GM18526 (cell line): ENCODE measurements at regions not wholly inside any gene's neighbourhood (a gene's known extent, or its start where the extent isn't known, plus 50 kb on each side); places are given as distances from the start of the nearest gene placed in this dataset.

Experiments used
- POLR2A ChIP-seq: IDR thresholded peaks from 3 replicates; pipeline ENCODE4 v1.6.1; 2011; ENCODE audit not compliant: insufficient read length; ENCODE audit errors: extremely low read depth

DNA sequence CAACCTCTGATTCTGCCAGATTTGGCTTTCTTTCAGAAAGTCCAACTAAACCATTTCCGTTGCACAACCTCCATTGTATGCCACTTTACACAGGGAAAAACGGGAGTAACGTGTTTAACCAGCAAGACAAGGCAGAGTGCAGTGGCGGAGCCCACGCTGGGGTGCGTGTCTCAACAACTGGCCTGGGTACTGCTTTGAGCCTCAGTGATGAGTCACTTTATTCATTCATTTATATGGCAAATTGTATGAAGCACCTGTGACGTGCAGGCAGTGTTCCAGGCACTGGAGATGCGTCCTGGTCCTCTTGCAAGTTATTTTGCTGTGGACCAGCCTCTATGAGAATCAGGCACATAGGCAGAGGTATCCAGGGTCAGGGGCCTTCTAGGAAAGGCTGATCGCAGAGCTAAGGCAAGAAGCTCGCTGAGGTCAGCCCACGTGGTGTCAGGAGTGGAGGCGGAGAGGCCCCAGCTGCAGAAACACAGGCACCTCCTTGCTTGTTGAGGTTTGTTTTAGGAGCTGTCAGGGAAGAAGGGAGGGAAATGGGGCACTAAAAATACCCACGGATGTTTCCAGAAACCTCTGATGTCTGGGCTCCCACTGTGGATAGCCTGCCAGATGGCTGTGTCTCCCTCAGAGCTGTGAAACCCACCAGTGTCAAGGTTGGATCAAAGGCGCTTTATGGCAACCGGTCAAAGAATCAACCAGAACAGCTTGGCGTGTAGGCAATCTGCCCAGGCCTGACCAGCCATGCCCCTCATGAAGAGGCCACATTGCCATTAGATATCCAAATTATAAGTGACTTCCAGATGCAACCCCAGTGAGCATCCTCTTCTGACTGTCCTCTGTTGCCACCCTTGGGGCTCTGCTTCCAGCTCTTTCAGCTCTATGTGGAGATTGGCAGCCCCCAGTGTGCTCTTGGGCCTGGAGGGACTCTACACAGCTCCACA is 157.2 kb downstream of the CD83 start:
- TF ChIP-seq POLR2A, result no peak

DNA sequence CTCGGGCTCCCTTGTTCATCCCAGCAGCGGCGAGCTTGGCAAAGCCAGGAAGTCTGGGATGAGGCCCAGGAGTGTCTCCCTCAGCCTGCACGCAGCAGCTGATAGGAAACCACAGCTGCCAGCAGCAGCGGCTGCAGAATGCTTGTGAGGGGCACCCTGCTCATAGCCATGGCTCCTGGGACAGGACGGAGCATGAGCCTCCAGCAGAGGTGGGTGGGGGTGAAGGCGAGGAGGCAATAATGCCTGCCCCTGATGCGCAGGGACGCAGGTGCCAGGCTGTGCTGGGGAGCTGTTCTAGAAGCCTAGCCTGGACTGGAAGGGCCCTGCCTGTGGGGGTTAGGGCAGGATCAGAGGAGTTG is 157.9 kb downstream of the CD83 start:
- no peak for TF ChIP-seq POLR2A

DNA sequence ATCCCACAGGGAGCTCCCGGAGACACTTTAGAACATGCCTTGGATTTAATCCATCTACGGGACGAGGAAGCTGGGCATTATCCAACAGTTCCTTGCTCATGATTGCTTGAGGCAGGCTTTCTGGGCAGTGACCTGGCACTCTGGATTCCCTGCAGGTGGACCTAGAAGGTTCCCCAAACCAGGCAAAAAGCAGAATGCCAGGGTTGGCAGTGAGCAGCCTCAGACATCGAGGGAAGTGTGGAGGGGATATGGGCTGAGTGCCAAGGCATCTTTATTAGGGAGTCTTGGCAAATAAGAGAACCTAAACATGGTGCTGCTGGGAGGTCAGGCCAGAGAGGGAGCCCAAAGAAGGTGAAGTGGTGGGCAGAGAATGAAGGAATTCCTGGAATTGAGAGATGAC is 158.5 kb downstream of the CD83 start:
- no peak for TF ChIP-seq POLR2A

DNA sequence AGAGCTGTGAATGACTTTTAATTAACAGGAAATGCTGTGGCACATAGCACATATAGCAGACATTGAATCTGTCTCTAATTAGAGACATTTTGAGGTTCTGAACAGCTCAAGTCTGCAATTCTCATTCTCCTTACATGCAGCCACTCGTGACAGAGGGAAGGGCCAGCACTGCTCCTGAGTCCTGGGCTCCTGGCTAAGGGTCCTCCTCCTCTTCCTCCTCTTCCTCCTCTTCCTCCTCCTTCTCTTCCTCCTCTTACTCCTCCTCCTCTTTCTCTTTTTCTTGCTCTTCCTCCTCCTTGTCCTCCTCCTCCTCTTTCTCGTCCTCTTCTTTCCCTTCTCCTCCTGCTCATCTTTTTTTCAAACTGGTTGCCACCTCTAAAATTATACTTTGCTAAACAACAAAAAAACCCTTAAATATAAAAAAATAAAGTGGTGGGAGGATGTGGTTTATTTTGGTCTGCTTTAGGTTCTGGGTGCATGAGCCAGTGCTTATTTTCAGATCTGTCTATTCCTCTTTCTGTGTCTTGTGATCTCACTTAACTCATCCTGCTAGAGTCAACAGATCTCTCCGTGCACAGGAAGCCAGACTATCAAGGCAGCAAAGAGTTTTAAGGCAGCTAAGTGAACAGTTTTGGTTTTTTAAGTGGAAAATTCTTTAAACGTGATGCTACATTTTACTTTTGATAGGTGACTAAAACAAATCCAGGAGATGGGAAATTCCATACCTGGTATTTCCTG is 159.3 kb downstream of the CD83 start:
- TF ChIP-seq POLR2A, result no peak

DNA sequence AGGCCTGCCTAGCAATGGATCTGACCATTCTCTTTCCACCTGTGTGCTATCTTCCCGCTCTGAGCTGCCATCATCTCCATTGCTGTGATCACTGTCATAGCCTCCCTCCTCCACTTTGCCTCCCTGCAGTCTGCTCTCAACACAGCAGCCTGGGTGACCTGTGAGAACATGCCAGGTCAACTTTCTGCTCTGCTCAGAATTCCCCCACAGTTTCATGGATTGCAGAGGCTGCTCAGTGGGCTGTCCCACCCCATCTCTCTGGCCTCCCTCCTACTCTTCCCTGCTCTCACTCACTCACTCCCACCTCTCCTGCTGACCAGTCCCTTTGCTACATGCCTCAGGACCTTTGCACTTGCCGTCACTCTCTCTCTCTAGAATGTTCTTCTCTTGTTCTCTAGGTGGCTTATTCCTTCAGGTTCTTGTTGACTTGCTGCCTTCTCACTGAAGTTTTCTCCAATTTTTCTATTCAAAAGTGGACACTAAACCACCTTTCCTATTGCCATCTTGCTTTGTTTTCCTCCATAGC is 159.9 kb downstream of the CD83 start:
- TF ChIP-seq POLR2A, result no peak

DNA sequence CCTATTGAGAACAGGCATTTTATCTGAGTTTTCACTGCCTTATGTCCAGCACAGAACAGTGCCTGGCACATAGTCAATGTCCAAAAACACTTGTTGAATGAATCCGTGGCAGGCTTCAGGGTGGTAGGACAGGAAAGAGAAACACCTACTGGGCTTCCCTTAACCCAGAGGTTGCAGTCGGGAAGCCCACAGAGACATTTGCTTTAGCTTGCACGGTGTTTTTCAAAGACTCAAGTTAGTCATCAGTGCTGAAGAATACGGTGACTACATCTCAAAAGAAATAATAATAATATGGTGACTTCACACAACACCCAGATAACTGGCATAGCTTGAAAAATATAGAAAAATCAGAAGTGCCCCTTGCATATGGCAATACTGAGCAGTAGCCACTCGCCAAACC is 160.4 kb downstream of the CD83 start:
- no peak for TF ChIP-seq POLR2A

DNA sequence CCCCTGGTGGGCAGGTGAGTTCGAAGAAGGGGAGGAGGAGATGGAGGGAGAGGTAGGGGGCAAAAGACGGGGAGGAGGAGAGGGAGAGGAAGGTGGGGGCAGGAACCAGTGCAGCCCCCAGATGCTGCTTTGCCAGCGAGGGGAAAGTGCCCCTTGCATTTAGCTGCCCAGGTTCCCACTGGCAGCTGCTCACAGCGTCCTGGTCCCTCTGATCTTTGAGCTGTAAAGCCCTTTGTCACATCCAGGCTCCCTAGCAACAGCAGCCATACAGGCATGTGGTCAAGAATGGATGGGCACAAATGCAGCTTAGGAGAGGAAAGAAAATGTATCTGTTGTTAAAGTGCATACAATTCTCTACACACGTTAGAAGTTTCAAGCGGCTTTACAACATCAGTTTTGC is 160.9 kb downstream of the CD83 start:
- no peak for TF ChIP-seq POLR2A

DNA sequence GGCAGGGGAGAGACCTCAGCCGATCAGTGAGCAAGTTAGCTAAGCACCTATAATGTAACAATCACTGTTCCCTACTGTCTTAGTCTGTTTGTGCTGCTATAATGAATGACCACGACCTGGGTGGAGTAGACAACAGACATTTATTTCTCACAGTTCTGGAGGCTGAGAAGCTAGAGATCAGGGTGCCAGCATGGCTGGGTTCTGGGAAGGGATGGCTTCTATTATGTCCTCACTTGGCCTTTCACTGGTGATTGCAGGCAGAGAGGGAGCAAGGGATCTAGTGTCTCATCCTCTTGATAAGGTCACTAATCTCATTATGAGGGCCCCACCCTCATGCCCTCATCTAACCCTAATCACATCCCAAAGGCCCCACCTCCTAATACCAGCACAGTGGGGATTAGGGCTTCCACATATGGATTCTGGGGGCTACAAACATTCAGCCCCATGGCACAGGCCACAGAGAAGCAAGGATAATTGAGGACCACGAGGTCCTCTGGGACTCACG is 162.5 kb downstream of the CD83 start:
- TF ChIP-seq POLR2A, result no peak

DNA sequence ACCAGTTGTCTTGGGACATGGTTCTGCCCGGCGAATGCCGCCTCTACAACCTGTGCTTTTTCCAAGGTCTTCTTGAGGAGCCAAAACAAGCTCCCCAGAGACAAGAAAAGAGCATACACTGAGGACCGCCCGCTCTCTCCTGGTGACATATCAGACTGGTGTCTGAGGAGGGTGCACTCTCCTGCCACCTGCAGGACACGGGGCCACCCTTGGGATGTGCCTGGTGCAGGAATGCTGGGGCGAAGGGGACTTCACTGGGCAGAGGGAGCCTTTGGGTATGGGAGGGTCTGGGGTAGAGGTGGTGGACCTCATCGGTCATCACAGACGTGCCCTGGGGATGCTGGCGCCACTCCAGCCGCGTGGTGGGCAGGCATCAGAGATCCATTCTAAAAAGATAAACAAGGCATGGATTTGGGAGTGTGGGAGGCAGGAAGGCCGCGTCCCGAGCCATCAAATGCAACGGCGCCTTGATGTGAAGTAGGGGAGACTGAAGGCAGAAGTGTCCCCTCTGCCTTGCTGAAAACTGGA is 163.3 kb downstream of the CD83 start:
- no peak for TF ChIP-seq POLR2A

DNA sequence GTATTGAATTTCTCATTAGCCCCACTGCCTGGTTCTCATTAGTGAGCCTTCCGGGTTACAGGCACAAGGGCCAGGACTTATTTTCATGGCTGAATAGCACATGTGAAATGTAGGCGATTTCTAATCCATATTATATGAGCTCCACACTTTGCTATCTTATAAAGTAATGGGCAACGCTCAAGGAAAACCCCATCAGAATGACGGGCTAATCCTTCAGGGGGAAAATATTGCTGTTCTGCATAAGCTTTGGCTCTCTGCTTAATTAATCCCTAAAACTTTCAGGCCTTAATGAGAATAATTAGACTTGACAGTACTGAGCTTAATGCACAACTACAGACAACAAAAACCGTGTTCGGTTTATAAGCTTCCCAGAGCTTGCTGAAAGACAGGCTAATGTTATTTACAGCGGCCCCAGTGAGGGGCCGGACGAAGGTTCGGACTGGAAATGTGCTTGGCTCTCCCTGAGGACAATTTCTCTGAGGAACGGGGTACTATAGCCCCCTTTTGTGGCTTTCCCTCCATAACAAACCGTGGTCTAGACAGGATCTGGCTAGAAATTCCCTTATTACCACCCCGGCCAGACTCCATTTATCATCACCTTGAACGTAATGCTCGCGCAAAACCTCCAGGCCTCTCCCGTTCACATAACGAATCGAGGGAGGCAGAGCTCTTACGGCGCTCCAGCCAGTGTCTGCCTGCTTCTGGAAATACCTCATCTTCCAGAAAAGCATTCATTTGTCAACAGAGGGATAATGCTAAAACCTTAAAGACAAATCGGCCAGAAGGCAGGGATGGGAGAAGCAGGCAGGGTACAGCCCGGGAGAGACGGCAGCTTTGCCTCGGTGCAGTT is 164.5 kb downstream of the CD83 start:
- no peak for TF ChIP-seq POLR2A

DNA sequence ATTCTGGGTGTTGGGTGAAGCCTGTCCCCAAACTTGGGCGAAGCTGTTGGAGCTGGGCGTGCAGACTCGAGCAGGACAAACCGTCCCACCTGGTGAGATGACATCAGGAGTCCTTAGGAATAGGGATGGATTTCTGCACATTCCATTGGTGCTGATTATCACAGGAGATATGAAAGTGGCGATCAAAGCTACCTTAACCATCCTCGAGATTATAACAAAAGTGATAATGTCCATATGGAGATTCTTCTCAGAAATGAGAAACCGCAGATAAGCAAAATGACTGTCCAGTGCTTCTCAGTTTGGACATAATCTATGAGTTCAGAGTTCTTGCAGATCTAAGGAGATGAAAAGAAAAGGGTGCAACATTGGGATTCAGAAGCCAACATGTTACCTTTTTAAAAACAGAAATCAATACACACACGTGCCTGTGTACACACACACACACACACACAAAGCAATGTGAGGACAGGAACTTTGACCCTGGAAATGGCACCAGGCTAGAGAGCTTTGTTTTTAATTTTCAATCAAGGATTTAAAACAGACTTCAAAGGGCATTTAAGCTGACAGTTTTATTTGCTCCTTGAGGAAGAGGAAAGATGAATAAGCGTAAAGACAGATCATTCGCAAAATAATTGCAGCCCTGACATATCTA is 165.4 kb downstream of the CD83 start:
- no peak for TF ChIP-seq POLR2A

DNA sequence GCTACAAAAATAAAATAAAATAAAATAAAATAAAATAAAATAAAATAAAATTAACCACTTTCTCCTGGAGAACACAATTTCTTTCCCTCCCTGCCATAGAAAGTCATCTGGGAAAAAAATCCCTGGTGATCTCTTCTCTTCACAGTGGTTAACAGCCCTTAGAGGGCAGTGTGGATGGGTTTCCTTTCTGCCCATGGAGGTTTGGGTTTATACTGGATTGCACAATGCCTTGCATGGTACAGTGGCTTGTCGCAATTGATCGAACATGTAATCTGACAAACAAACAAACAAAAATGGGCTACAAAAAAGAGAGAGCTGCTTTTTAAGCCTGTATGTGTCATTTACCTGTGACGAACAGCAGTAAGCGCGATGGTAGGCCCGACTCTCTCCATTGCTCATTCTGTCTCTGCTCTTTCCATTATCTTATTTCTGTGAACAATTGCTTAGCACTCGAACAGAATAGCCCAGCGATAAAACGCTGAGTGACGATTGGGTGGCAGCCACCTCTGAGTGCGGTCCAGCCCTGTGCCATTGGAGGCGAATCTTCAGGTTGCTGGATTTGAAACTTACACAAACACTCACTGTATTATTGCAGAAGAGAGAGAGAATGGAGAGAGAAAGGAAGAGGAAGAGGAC is 166.1 kb downstream of the CD83 start:
- no peak for TF ChIP-seq POLR2A

DNA sequence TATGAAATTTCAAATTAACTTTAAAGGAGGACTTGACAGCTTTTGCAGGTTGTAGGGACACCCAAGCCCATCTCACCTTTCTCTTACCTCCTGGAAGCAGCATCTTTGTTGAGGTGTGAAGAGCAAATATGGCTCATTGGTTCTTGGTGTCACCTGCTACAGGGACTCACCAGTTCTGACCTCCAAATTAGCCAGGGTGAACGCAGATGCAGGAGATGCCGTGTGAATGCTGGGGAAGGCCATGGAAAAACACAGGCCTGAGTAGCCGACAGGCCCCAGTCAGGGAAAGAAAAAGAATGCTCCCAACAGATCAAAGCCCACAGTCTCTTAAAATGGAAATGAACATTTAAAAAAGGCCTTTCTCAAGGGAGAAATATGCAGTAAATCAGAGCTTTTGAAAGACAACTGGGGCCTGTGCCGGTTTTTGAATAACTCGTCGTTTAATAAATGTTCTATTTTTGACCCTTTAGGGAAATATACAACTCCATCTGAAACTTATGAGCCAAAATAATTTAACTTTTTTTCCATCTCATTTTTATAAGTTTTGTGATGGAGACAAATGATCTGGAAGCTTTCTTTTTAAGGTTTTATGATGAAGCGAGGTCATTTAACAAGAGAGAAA is 167.5 kb downstream of the CD83 start:
- no peak for TF ChIP-seq POLR2A

DNA sequence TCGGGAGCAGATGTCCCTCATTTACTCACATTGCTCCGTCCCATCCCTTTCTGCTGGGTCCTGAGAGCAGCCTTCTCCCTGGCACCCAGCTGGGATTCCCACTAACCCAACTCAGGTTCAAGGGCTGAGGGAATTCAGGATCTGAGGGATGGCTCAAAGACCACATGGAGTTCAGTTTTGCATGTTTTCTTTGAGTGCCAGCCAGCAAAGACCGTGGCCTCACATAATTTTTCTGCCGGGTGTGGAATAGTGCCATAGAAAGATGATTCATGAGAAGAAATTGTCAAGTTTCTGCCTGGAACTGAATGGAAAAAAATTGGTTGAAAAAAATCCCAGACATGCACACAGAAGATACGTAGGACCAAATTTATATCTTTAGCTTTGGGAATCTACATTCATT is 168.6 kb downstream of the CD83 start:
- TF ChIP-seq POLR2A, result no peak
